ENCODE measurements at regions not wholly inside any gene's neighbourhood (a gene's known extent, or its start where the extent isn't known, plus 50 kb on each side); places are given as distances from the start of the nearest gene placed in this dataset.

- TF ChIP-seq FOXP1 (CRISPR knock-in tag; IDR thresholded peaks at IDR 0.05; ENCODE audit: borderline replicate concordance): no peak
- no peak for TF ChIP-seq CTCF (IDR thresholded peaks at IDR 0.05)
- TF ChIP-seq USF1 (CRISPR knock-in tag; IDR thresholded peaks at IDR 0.05): no peak
- TF ChIP-seq GTF2I (CRISPR knock-in tag; conservative IDR thresholded peaks at IDR 0.05): no peak
- TF ChIP-seq CBFB (CRISPR knock-in tag; IDR thresholded peaks at IDR 0.05; ENCODE audit: low read depth): no peak
- TF ChIP-seq ATF2 (CRISPR knock-in tag; IDR thresholded peaks at IDR 0.05; ENCODE audit: borderline replicate concordance, low read depth): no peak
- no peak for TF ChIP-seq CREB1 (CRISPR knock-in tag; IDR thresholded peaks at IDR 0.05)
- no peak for TF ChIP-seq MAX (CRISPR knock-in tag; IDR thresholded peaks at IDR 0.05)
- TF ChIP-seq TP53 (CRISPR knock-in tag; IDR thresholded peaks at IDR 0.05): no peak
These were observed 81.3 kb upstream of the SOX9 start for GRCh38 chr17:72039490-72039889.
